ENCODE measurements at regions not wholly inside any gene's neighbourhood (a gene's known extent, or its start where the extent isn't known, plus 50 kb on each side); places are given as distances from the start of the nearest gene placed in this dataset.

- in situ Hi-C loops (cut with MboI; ENCODE audit: low sequenced_read_pairs) = no loop called here
- Histone ChIP-seq H3K4me3 (no peak overlapping the region), H3K4me1 (no peaks in the 10 kb centered on the region), H3K9me3 (no peaks in the 10 kb centered on the region), H3K27me3 (ENCODE audit: low read depth) (no peaks in the 10 kb centered on the region), H3K36me3 (replicated peaks) (no peaks in the 10 kb centered on the region)
- no peak for DNase-seq (ENCODE audit: low spot score in 2 of 2)
Measured at GRCh38 chr2:187003611-187004010, 154.6 kb upstream of the ZSWIM2 start.

DNA sequence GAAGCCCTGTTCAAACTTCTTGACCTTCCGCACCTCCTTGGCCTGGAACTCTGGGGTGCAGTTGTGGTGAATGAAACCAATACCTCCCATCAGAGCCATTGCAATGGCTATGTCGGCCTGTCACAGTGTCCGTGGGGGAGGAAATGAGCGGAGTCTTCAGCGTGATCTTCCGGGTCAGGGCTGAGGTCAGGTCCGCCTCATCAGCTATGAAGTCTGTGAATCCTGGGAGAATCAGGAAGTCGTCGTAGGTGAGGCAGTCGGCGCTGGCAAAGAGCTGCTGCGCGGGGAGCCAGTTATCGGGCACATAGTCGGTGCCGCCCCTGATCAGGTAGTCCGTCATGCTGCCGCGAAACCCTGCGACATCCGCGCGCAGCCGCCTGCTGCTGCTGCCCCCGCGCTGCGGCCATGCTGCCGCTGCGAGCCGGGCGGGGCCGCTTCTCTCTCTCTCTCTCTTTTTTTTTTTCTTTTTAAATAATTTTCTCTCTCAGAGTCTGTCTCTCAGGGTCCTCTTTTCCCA lies 154.1 kb upstream of the ZSWIM2 start:
- DNase-seq (ENCODE audit: low spot score in 2 of 2) = no peak
- H3K36me3 ChIP-seq (replicated peaks) = no peaks in the 10 kb centered on the region
- H3K4me1 ChIP-seq = no peaks in the 10 kb centered on the region
- in situ Hi-C loops (cut with MboI; ENCODE audit: low sequenced_read_pairs) = no loop called here
- no peaks in the 10 kb centered on the region for H3K27me3 ChIP-seq (ENCODE audit: low read depth)
- no peak overlapping the region for H3K4me3 ChIP-seq
- H3K9me3 ChIP-seq = no peaks in the 10 kb centered on the region

DNA sequence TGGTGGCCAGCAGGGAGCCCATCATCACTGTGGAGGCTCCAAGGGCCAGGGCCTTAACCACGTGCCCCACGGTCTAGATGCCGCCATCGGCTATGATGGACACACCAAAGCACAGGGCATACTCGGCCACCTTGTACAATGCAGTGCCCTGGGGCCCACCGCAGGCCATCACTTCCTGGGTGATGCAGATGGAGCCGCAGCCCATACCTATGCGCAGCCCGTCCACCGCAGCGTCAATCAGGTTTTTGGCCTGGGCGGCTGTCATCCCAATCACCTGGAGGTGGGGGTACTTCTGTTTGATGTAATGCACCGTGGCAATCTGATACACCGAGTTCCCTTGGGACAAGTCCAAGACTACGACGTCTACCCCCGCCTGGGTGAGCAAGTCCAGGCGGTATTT lies 153.3 kb upstream of the ZSWIM2 start:
- in situ Hi-C loops (cut with MboI; ENCODE audit: low sequenced_read_pairs) = no loop called here
- Histone ChIP-seq H3K36me3 (replicated peaks) (no peaks in the 10 kb centered on the region), H3K4me1 (no peaks in the 10 kb centered on the region), H3K27me3 (ENCODE audit: low read depth) (no peaks in the 10 kb centered on the region), H3K9me3 (no peaks in the 10 kb centered on the region), H3K4me3 (no peak overlapping the region)
- no peak for DNase-seq (ENCODE audit: low spot score in 2 of 2)

DNA sequence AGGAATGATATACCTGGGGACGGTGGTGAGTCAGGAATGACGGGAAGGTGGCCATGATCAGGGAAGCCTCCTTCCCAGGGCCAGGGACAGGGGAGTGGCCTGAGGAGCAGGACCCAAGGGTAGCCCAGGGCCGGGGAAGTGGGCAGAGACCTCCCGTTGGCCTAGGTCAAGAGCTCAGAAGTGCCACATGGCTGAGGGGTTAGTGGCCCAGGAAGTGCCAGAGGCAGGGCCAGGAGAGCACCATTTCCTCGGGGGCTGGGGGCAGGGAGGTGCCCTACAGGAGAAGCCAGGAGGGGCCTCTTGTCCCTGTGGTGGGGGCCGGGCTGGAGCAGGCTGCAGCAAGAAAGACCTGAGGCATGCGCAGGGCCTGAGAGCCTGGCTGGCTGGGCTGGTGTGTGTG lies 152.3 kb upstream of the ZSWIM2 start:
- Histone ChIP-seq H3K4me3 (no peak overlapping the region), H3K36me3 (replicated peaks) (no peaks in the 10 kb centered on the region), H3K4me1 (no peaks in the 10 kb centered on the region), H3K9me3 (no peaks in the 10 kb centered on the region), H3K27me3 (ENCODE audit: low read depth) (no peaks in the 10 kb centered on the region)
- in situ Hi-C loops (cut with MboI; ENCODE audit: low sequenced_read_pairs) = no loop called here
- no peak for DNase-seq (ENCODE audit: low spot score in 2 of 2)

DNA sequence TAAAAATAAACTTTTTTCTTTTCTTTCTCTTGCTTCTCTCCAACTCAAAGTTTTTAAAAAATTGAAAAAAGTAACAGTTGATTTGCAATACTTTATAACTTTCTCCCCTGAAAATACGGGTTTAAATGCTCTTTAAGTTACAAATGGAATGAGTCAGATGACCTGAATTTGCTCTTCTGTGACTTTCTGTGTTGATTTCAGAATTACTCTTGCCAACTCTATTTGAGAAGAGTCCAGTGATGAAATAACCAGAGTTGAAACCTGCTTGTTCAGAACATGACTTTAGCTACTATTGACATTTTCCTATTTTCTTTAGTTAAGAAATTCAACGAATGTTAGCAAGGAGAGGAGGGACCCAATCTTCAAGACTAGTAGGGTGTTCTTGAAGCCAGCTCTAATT lies 146.1 kb upstream of the ZSWIM2 start:
- Histone ChIP-seq H3K4me3 (no peak overlapping the region), H3K36me3 (replicated peaks) (no peaks in the 10 kb centered on the region), H3K4me1 (no peaks in the 10 kb centered on the region), H3K9me3 (no peaks in the 10 kb centered on the region), H3K27me3 (ENCODE audit: low read depth) (no peaks in the 10 kb centered on the region)
- in situ Hi-C loops (cut with MboI; ENCODE audit: low sequenced_read_pairs) = no loop called here
- no peak for DNase-seq (ENCODE audit: low spot score in 2 of 2)

DNA sequence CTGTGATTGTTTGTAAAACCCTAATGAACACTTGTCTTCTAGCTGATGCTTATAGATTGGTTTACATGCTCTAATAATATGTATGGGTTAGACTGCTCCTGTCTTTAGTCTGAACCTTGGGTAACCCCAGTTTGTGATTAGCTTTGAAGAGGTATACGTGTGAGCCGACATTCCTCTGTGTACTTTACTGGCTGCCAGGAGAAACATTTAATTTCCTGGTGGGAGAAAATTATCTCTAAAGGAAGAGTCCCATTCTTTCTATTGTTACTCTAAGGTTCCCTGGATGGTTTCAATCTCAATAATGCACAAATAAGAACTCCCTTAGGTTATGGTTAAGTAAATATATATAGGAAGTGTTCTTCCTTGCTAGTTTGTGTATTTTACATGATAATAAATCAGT lies 143.6 kb upstream of the ZSWIM2 start:
- Histone ChIP-seq H3K27me3 (ENCODE audit: low read depth) (no peaks in the 10 kb centered on the region), H3K4me3 (no peak overlapping the region), H3K36me3 (replicated peaks) (no peaks in the 10 kb centered on the region), H3K9me3 (no peaks in the 10 kb centered on the region), H3K4me1 (no peaks in the 10 kb centered on the region)
- in situ Hi-C loops (cut with MboI; ENCODE audit: low sequenced_read_pairs) = no loop called here
- no peak for DNase-seq (ENCODE audit: low spot score in 2 of 2)

- H3K36me3 ChIP-seq (replicated peaks) = no peaks in the 10 kb centered on the region
- in situ Hi-C loops (cut with MboI; ENCODE audit: low sequenced_read_pairs) = no loop called here
- no peaks in the 10 kb centered on the region for H3K27me3 ChIP-seq (ENCODE audit: low read depth)
- no peaks in the 10 kb centered on the region for H3K4me1 ChIP-seq
- H3K9me3 ChIP-seq = no peaks in the 10 kb centered on the region
- no peak overlapping the region for H3K4me3 ChIP-seq
- DNase-seq (ENCODE audit: low spot score in 2 of 2) = no peak
Measured at GRCh38 chr2:186991766-186992417, 142.9 kb upstream of the ZSWIM2 start.

- Histone ChIP-seq H3K9me3 (no peaks in the 10 kb centered on the region), H3K4me3 (no peak overlapping the region), H3K27me3 (ENCODE audit: low read depth) (no peaks in the 10 kb centered on the region), H3K4me1 (no peaks in the 10 kb centered on the region), H3K36me3 (replicated peaks) (no peaks in the 10 kb centered on the region)
- in situ Hi-C loops (cut with MboI; ENCODE audit: low sequenced_read_pairs) = no loop called here
- no peak for DNase-seq (ENCODE audit: low spot score in 2 of 2)
Measured at GRCh38 chr2:186984966-186985365, 136.0 kb upstream of the ZSWIM2 start.

DNA sequence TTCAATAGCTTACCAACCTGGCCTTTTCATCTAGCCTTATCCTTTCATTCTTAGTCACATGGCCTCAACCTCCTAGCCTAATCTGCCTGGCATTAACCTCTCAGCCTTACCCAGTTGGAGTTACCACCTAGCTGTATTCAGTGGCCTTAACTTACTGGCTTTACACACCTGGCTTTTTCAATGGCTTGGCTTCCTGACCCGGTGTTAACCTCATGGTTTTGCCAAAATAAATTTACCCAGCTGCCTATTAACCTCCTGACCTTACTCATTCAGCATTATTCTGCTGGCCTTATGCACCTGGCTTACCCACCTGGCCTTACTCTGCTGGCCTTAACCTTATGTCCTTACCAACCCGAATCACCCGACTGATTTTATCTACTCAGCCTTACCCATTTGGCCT lies 135.5 kb upstream of the ZSWIM2 start:
- H3K4me3 ChIP-seq = no peak overlapping the region
- H3K4me1 ChIP-seq = no peaks in the 10 kb centered on the region
- H3K36me3 ChIP-seq (replicated peaks) = no peaks in the 10 kb centered on the region
- no peak for DNase-seq (ENCODE audit: low spot score in 2 of 2)
- H3K9me3 ChIP-seq = no peaks in the 10 kb centered on the region
- H3K27me3 ChIP-seq (ENCODE audit: low read depth) = no peaks in the 10 kb centered on the region
- in situ Hi-C loops (cut with MboI; ENCODE audit: low sequenced_read_pairs) = no loop called here

GRCh38 chr2:186980787-186981550 lies 132.0 kb upstream of the ZSWIM2 start:
- no peak overlapping the region for H3K4me3 ChIP-seq
- H3K9me3 ChIP-seq = no peaks in the 10 kb centered on the region
- DNase-seq (ENCODE audit: low spot score in 2 of 2) = no peak
- H3K4me1 ChIP-seq = no peaks in the 10 kb centered on the region
- in situ Hi-C loops (cut with MboI; ENCODE audit: low sequenced_read_pairs) = no loop called here
- no peaks in the 10 kb centered on the region for H3K27me3 ChIP-seq (ENCODE audit: low read depth)
- no peaks in the 10 kb centered on the region for H3K36me3 ChIP-seq (replicated peaks)

DNA sequence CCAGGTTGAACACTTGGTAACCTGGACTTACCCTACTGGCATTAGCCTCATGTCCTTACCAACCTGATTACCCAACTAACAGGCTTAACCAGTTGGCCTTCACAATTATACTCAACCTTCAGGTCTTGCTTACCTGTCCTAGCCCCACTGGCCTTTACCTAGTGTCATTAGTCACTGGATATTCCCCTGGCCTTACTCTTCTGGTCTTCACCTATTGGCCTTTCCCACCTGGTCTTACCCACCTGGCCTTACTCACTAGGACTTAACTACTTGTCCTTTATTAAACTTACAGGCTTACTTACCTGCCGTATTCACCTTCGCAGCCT lies 131.1 kb upstream of the ZSWIM2 start:
- in situ Hi-C loops (cut with MboI; ENCODE audit: low sequenced_read_pairs) = no loop called here
- DNase-seq (ENCODE audit: low spot score in 2 of 2) = no peak
- no peaks in the 10 kb centered on the region for H3K27me3 ChIP-seq (ENCODE audit: low read depth)
- no peaks in the 10 kb centered on the region for H3K9me3 ChIP-seq
- H3K4me3 ChIP-seq = no peak overlapping the region
- H3K4me1 ChIP-seq = no peaks in the 10 kb centered on the region
- H3K36me3 ChIP-seq (replicated peaks) = no peaks in the 10 kb centered on the region

DNA sequence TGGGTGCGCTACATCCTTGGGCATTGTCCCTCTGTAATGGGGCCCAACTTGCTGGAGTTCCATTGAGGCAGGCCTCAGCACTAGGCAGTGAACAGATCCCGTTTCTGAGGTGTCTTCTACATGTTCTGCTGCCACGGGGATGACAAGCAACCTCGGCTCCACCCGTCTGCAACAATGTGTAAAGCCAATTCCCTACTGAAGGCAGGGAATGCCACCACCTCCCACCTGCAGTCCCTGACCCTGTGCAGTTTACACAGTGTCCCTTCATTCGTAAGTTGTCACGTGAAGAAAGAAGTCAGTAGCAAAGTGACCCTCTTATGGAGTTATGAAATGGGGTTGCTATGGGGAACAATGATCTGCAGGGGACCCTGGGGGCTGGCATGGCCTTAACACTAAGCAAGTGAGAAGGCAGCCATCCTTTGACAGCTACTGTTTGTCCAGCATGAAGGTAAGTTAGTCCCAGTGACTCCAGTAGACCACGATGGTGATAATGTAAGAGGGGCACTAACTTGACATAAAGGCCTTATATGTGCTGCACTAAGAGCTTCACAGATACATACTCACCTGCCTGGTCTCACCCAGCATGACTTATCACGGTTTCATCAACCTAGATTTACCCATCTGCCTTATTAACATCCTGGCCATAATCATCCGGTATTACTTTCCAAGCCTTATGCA lies 130.6 kb upstream of the ZSWIM2 start:
- Histone ChIP-seq H3K4me3 (no peak overlapping the region), H3K36me3 (replicated peaks) (no peaks in the 10 kb centered on the region), H3K9me3 (no peaks in the 10 kb centered on the region), H3K27me3 (ENCODE audit: low read depth) (no peaks in the 10 kb centered on the region), H3K4me1 (no peaks in the 10 kb centered on the region)
- in situ Hi-C loops (cut with MboI; ENCODE audit: low sequenced_read_pairs) = no loop called here
- DNase-seq (ENCODE audit: low spot score in 2 of 2) = no peak

- no peaks in the 10 kb centered on the region for H3K9me3 ChIP-seq
- in situ Hi-C loops (cut with MboI; ENCODE audit: low sequenced_read_pairs) = no loop called here
- DNase-seq (ENCODE audit: low spot score in 2 of 2) = no peak
Measured at GRCh38 chr2:186977433-186978045, 128.6 kb upstream of the ZSWIM2 start.

DNA sequence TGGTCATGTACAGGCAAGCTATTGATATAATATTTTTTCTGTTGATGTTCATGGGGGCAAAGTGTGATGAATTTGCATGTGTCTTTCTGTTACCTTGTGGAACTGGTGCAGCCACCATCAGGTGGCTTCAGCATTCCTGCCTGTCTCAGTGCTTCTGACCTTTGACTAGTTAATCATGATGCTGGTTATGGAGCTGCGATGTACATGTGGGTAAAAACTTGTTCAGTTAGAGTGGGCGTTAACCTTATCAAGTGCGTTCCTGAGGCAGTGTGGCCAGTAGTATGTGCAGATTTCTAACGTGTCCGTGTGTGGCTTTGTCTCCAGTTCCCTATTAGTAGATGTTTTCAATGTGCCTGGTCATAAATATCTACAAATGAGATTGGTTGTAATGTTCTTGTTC lies 127.4 kb upstream of the ZSWIM2 start:
- H3K4me1 ChIP-seq = no peaks in the 10 kb centered on the region
- H3K9me3 ChIP-seq = no peaks in the 10 kb centered on the region
- H3K36me3 ChIP-seq (replicated peaks) = no peaks in the 10 kb centered on the region
- in situ Hi-C loops (cut with MboI; ENCODE audit: low sequenced_read_pairs) = no loop called here
- H3K4me3 ChIP-seq = no peak overlapping the region
- H3K27me3 ChIP-seq (ENCODE audit: low read depth) = no peaks in the 10 kb centered on the region
- DNase-seq (ENCODE audit: low spot score in 2 of 2) = no peak

More at GRCh38 chr2:186977433-186978045, 128.6 kb upstream of the ZSWIM2 start:
- Histone ChIP-seq H3K4me3 (no peak overlapping the region), H3K27me3 (ENCODE audit: low read depth) (no peaks in the 10 kb centered on the region), H3K36me3 (replicated peaks) (no peaks in the 10 kb centered on the region), H3K4me1 (no peaks in the 10 kb centered on the region)
